Mesodermal cell (in vitro differentiated cells): ENCODE measurements at regions not wholly inside any gene's neighbourhood (a gene's known extent, or its start where the extent isn't known, plus 50 kb on each side); places are given as distances from the start of the nearest gene placed in this dataset.

Source experiments
- H3K27ac ChIP-seq: 2 replicates; pipeline ENCODE4 v1.7.0; 2013; ENCODE audit warnings: mild to moderate bottlenecking, low read depth, low read length, moderate library complexity; ENCODE audit not compliant: severe bottlenecking
- H3K36me3 ChIP-seq: 2 replicates; pipeline ENCODE4 v1.7.1; 2013; ENCODE audit warnings: mild to moderate bottlenecking, low read length, moderate library complexity; ENCODE audit not compliant: control insufficient read depth, insufficient read depth
- H3K4me1 ChIP-seq: one replicate; pipeline ENCODE4 v1.7.1; 2013; ENCODE audit warnings: mild to moderate bottlenecking, low read length; ENCODE audit not compliant: insufficient read depth, control insufficient read depth, poor library complexity, severe bottlenecking
- H3K4me3 ChIP-seq: 2 replicates; pipeline ENCODE4 v1.7.0; 2013; ENCODE audit warnings: low read length, control low read depth, mild to moderate bottlenecking; ENCODE audit not compliant: insufficient read depth, poor library complexity, severe bottlenecking; ENCODE audit errors: extremely low read depth
- H3K9me3 ChIP-seq: 2 replicates; pipeline ENCODE4 v1.7.1; 2013; ENCODE audit warnings: mild to moderate bottlenecking, low read length, moderate library complexity; ENCODE audit not compliant: control insufficient read depth
- WGBS, 2 experiments: methylation state at CpG; one replicate each; pipeline ENCODE4 v1.1.5; 2013; ENCODE audit warnings: missing lambda C conversion rate in 2 of 2; ENCODE audit not compliant: insufficient coverage in 2 of 2; 5-methylcytosine and 5-hydroxymethylcytosine counted together

DNA sequence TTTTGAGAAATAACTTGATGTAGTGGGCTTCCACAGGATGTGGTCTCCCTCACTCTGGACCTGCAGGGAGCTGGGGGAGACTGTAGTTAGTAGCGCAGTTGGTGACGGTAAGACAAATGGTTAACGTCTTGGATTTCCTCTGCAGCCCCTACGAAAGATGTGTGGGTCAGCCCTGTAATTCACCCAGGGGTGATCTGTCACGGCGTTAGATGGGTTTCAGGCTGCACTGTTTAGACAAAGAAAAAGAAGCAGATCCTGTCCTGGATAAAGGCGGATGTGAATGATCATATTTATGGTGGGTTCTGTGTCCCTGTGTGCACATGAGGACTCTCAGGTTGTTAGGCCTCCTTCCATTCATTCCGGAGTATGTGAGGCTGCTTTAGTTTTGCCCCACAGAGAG is 142.0 kb upstream of the SLC28A3 start:
- no peak overlapping the region for H3K27ac ChIP-seq
- no peaks in the 10 kb centered on the region for H3K4me1 ChIP-seq
- 90 to 100% methylated on average over 5 to 8 of the region's 8 CpGs for WGBS, 2 experiments
- H3K4me3 ChIP-seq, result no peak overlapping the region
- no peaks in the 10 kb centered on the region for H3K9me3 ChIP-seq
- no peaks in the 10 kb centered on the region for H3K36me3 ChIP-seq

DNA sequence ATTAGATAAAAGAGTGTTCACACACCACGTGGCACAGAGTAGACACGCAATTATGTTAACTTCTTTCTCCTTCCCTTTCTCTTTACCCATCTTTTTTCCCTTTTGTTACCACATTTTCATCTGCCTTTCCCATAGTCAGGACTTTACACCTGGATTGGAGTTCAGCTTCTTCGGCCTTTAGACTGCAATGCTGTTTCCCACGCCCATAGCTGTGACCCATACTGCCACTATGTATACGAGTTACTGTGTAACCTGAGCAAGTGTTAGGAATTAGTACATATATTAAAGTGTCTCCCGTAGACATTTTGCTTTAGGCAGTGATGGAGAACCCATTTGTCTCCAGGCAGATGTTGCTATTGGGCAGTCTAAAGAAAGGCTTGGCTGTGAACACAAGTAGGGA is 143.6 kb upstream of the SLC28A3 start:
- WGBS, 2 experiments, result 84 to 88% methylated on average over 3 to 6 of the region's 6 CpGs
- no peak overlapping the region for H3K27ac ChIP-seq
- no peak overlapping the region for H3K4me3 ChIP-seq
- H3K36me3 ChIP-seq, result no peaks in the 10 kb centered on the region
- H3K9me3 ChIP-seq, result no peaks in the 10 kb centered on the region
- no peaks in the 10 kb centered on the region for H3K4me1 ChIP-seq

DNA sequence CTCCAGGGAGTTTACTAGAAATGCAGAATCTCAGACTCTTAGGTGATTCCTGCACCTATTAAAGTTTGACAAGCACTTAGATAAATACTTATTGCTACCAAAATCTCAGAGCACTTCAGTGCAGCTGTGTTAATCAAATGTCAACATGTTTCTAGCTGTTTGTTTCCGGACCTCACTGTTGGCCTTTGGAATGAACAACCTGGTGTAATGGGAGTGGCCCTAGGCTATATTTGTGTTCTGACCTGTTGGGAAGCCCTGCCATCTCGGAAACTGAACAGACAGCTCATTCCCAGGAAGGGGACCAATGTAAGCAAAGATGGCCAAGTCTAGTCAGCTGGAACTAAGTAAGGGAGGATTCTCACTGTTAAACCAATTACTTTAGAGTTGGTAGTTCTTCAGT is 145.0 kb upstream of the SLC28A3 start:
- H3K9me3 ChIP-seq, result no peaks in the 10 kb centered on the region
- H3K36me3 ChIP-seq, result no peaks in the 10 kb centered on the region
- 67 to 94% methylated on average over 1 to 2 of the region's 2 CpGs for WGBS, 2 experiments
- no peak overlapping the region for H3K4me3 ChIP-seq
- H3K27ac ChIP-seq, result no peak overlapping the region
- H3K4me1 ChIP-seq, result no peaks in the 10 kb centered on the region

DNA sequence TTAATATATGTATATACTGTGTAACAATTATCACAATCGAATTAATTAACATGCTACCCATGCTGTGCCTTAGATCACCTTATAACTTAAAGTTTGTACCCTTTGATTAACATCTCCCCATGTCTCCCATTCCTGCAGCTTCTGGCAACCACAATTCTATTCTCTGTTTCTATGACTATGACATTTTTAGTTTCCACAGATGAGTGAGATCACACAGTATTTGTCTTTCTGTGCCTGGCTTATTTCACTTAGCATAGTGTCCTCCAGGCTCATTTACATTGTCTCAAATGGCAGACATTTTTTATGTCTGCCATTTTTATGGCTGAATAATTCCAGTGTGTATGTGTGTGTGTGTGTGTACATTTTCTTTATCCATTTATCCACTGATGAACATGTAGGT is 146.1 kb upstream of the SLC28A3 start:
- WGBS, 2 experiments, result 80% methylated on average over 1 of the region's 1 CpG; no CpG with 5 or more reads in 1 of the 2 experiments
- Histone ChIP-seq H3K4me1 (no peaks in the 10 kb centered on the region), H3K9me3 (no peaks in the 10 kb centered on the region), H3K36me3 (no peaks in the 10 kb centered on the region), H3K4me3 (no peak overlapping the region), H3K27ac (no peak overlapping the region)

DNA sequence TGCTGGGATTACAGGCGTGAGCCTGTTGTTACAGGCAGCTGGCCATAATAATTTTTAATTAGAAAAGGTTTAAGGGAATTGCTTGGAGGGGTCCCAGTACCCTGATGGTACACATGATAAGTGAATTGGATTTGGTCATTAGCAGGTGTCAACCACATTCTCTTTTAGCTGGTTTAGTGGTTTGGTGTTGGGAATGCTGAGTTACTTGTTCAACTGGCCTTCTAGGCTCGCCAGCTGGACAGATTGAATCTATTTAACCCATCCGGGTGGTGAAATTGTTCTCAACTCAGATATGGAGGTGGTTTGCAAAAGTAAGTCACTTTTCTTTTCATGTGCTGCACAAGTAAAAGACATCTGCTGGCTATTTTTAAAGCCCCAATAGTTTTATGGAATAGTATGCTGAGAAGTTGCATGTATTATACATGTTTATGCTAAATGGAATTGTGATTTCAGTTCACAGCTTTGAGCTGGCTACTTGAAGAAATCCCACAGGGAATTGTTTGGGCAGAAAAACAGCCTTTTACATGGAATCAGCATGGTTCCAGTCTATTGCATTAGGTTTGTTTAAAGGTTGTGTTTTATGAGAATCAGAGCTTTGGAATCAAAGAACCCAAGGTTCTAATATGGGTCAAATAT is 149.8 kb upstream of the SLC28A3 start:
- WGBS, 2 experiments, result 82 to 90% methylated on average over 3 of the region's 3 CpGs
- Histone ChIP-seq H3K36me3 (no peaks in the 10 kb centered on the region), H3K4me1 (peaks cover 3% of the 10 kb centered on the region), H3K27ac (no peak overlapping the region), H3K9me3 (no peaks in the 10 kb centered on the region), H3K4me3 (no peak overlapping the region)

DNA sequence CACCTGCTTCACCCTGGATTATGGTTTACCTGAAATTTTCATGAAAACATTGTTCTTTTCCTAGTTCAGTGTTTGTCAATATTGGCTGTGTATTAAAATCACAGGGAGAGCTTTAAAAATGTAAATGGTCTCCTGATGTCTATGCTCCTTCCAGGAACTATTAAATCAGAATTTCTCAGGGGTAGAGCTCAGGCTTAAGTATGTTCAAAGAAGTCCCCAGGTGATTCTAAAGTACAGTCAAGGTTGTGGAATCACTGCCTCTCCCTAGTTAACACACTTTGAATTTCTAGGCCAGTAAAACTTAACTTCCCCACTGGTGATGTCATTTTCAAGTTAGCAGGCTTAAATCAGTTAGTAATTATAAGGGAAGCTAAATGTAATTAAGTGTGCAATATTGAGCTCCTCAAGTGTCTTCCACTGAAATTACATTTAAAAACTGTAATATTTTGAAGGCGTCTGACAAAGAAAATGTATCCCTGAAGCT is 150.3 kb upstream of the SLC28A3 start:
- WGBS, 2 experiments, result 100% methylated on average over 1 of the region's 1 CpG
- H3K27ac ChIP-seq, result no peak overlapping the region
- peaks cover 3% of the 10 kb centered on the region for H3K4me1 ChIP-seq
- H3K9me3 ChIP-seq, result no peaks in the 10 kb centered on the region
- no peaks in the 10 kb centered on the region for H3K36me3 ChIP-seq
- H3K4me3 ChIP-seq, result no peak overlapping the region

DNA sequence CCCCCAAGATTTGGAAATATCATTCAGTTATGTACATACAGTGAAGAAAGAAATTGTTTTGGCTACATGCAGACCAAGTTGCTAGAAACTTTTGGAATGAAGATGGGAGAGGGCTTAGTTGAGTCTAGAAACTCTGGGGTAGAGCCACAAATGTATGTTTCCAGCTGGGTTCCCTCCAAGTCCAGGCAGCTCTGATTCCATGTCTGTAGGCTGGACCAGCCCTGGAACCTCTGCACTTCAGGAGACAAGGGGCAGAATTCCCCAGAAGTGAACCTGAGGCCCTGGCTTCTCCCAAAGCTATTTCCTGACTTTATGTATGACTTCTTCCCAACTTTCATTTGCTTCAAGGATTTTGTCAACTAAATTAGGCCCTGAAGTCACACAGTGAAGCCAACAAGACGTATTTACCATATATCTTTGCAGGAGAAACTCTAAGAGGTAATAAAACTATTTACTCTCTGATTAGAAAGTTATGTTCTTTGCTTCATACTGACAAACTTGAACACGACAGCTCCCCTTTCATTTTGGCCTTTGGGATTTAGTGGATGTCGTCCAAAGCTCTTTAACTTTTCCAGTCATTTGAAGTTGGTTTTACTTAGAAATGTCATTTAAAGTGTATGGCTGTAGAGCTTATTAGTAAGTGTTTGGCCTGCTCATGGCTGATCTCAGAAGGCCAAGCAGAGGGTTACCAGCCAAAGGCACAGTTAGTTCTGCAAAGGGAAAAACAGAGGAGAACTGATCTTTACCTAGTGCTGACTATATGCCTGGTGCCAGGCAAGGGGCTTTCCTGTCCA is 152.0 kb upstream of the SLC28A3 start:
- H3K9me3 ChIP-seq, result no peaks in the 10 kb centered on the region
- H3K4me1 ChIP-seq, result peaks cover 3% of the 10 kb centered on the region
- no peak overlapping the region for H3K4me3 ChIP-seq
- H3K36me3 ChIP-seq, result no peaks in the 10 kb centered on the region
- H3K27ac ChIP-seq, result no peak overlapping the region
- WGBS, 2 experiments, result 100% methylated on average over 1 of the region's 3 CpGs; no CpG with 5 or more reads in 1 of the 2 experiments

DNA sequence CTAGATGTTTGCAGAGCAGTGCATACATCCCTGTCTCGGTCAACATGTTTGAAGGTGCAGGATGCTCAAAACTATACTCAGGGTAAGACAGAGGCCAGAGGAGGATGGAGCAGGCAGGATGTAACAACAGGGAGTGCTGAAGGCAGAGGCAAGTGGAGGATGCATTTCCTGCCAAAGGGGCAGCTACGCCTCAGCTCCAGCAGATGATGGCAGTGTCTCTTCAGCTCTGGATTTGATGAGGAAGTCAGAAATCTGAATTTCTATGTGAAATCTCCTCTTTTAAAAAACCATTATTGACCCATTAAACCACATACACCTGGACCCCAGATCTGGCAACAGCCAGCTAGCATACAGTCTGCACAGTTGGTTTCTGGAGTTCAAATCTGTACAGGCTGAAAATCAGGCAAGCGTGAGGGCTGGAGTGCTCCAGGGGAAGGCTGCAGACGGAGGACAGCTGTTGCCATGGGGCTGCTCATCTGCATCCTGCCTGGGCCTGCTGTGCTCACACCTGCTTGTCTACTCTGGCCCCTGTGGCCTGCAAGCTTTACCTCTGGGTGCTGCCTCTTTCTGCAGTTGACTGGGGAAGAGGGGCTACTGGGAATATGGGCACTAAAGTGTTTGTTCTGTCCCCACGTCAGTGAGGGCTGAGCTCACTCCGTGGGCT is 152.9 kb upstream of the SLC28A3 start:
- Histone ChIP-seq H3K27ac (no peak overlapping the region), H3K4me1 (peaks cover 3% of the 10 kb centered on the region), H3K36me3 (no peaks in the 10 kb centered on the region), H3K9me3 (no peaks in the 10 kb centered on the region), H3K4me3 (no peak overlapping the region)
- WGBS, 2 experiments, result 62 to 86% methylated on average over 5 to 6 of the region's 6 CpGs

DNA sequence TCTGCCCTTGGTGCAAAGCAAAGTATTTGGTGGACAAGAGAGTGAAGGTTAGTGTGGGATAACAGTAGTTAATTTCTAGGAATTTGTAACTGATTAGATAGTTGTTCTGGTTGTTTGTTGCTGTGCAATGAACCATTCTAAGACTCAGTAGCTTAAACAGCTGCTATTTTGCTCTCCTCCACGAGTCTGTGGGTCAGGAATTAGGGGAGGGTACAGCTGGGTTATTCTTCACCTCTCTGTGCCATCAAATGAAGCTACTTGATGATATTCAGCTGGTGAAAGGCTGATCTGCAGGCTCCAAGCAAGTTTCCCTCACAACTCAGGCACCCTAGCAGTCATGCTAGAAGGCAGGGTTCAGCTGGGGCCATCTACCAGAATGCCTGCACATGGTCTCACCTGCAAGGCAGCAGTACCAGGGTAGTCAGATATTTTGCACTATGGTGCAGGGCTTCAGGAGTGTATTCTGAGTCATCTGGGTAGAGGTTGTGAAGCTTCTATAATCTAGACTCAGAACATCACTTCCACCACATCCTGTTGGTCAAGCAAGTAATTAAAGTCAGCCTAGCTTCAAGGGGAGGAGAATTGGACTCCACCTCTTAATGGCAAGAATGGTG is 159.5 kb upstream of the SLC28A3 start:
- Histone ChIP-seq H3K36me3 (no peaks in the 10 kb centered on the region), H3K4me1 (peaks cover 10% of the 10 kb centered on the region), H3K9me3 (no peaks in the 10 kb centered on the region), H3K27ac (no peak overlapping the region), H3K4me3 (no peak overlapping the region)
- WGBS, 2 experiments, result 60% methylated on average over 1 of the region's 1 CpG; no CpG with 5 or more reads in 1 of the 2 experiments

DNA sequence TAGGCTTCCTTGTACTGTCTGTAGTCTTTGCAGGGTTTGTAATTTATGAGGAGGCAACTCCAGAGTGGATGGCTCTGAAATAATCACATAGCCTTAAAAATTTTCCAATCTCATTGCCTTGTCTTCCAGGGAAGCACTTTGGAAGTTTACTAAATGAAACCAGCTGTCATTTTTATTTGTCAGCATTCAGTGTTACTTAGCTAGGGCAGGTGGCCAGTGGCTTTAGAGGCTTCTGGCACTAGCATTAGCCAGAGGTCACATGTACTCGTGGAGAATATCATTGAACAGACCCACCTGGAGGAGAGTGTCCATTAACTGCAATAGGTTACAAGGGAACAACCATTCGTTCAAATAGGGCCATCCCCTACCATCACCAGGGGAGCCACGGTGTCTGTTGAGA is 160.3 kb upstream of the SLC28A3 start:
- Histone ChIP-seq H3K36me3 (no peaks in the 10 kb centered on the region), H3K27ac (no peak overlapping the region), H3K4me3 (no peak overlapping the region), H3K9me3 (peaks cover under 1% of the 10 kb centered on the region), H3K4me1 (peaks cover 10% of the 10 kb centered on the region)
- WGBS, 2 experiments, result 76% methylated on average over 2 of the region's 3 CpGs; no CpG with 5 or more reads in 1 of the 2 experiments
